ENCODE measurements at regions not wholly inside any gene's neighbourhood (a gene's known extent, or its start where the extent isn't known, plus 50 kb on each side); places are given as distances from the start of the nearest gene placed in this dataset.
A peak's percentile ranks its signal among the peaks of the same experiment; 100 is the strongest.
"Not testable (repeated sequence)": the region's sequence is repeated elsewhere in the genome, so short reads cannot be mapped to it uniquely, and the experiment has no call there.

DNA sequence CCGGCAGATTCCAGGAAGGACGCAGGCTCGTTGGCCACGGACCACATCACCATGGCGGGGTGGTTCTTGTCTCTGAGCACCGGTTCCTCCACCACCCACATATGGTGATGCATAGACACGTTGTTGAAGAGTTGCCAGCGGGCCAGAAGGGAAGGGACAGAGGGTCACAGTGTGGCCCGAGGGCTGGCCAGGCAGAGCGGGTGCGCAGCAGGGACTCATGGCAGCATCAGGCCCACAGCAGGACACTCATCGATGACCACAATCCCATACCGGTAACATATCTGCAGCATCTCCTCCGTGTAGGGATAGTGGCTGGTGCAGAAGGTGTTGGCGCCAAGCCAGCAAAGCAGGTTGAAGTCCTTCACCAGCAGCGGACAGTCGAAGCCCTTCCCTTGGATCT is 469.2 kb upstream of the FAM174A start:
- DNase-seq (ENCODE audit: low read depth in 3 of 3, low spot score in 2 of 3) = not testable (repeated sequence)

DNA sequence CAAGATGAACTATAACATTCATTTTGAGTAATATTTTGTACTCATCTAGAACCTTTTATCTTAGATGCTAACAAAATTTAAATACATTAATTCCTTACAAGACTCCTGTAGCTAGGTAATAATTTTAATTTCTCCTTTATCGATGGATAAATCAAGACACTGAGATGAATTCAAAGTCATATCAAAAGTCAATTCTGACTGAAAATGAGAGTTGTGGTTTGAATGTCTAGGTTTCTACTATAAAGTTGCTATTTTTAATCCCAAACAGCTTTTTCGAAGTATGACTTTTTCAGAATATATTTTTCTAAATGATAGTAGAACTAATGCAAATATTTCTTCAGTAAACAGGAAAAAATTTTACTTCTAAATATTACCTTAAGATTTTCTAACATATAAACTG is 491.7 kb upstream of the FAM174A start:
- no peak for DNase-seq (ENCODE audit: low read depth in 3 of 3, low spot score in 2 of 3)

DNA sequence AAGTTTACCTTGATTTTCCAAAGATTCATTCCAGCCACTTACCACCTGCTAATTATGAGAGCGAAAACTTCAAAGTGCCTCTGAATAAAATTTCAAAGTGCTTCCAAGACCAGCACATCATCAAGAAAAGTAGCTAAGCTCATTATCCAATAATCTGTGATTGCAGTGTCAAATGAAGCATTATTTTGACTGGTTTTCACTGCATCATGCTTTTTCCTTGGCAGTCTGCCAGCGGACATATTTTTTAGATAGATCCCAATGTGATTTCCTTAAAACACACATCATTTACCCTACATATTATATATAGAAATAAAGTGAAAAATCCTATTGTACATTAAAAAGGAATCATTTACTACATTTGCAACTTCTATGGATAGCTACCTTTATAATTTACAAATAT is 508.6 kb upstream of the FAM174A start:
- no peak for DNase-seq (ENCODE audit: low read depth in 3 of 3, low spot score in 2 of 3)

DNA sequence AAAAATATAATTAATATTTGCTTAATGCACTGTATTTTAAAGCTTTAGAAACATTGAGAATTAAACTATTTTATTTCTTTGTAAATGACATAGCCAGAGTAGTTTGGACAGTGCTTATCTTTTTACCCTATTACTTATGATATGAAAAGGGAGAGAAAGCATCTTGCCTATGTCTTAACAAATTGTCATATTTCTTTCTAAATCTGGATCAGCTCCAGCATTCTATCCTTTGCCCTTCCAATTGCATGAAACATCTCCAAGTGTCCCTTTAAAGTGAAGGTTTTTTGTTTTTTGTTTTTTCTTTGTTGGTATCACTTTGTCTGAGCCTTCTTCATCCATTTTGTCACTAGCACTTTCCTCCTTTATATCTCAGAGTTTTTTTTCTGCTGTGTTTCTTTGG is 511.6 kb upstream of the FAM174A start:
- DNase-seq (ENCODE audit: low read depth in 3 of 3, low spot score in 2 of 3) = no peak

DNA sequence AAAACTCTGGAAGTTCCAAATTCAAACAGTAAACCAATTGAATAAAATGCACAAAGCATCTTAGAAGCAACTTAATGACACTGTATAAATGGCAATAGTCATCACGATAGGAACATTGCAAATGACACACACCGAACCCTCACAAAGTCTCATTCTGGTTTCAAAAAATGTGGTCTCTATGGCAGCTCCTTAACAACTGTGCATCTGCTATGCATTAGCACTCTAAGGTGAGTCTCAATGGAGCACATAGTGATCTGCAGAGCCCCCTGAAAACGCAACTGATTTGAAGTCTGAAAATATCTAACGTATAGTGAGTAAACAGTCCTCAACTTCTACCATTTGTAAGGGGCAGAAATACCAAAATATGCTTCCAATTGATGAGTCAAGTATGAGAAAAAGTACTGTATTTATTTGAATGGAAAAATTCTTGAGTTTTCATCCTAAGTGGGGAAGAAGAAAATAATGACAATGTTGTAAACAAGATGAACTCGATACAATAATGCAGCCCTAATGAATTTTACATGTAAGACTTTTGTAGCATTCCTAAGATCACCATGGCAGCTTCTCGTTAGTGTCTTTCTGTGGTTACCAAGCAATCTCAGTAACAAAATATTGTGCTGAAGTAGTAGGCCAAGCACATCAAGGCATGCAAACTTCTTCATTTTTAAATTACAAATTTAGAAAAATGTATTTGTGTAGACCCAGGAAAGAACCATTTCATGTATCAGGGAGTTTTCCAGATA is 517.5 kb upstream of the FAM174A start:
- no peak for DNase-seq (ENCODE audit: low read depth in 3 of 3, low spot score in 2 of 3)

DNA sequence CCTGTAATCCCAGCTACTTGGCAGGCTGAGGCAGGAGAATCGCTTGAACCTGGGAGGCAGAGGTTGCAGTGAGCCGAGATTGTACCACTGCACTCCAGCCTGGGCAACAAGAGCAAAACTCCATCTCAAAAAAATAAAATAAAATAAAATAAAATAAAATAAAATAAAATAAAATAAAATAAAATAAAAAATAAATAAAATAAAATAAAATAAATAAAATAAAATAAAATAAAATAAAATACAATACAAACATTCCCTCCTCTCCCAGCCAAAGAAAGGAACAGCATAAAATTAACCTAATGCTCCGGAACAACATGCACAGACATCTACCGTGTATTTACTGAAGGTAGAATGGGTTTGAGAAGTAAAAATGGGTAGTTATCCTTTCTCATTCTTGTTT is 521.9 kb upstream of the FAM174A start:
- not testable (repeated sequence) for DNase-seq (ENCODE audit: low read depth in 3 of 3, low spot score in 2 of 3)

DNA sequence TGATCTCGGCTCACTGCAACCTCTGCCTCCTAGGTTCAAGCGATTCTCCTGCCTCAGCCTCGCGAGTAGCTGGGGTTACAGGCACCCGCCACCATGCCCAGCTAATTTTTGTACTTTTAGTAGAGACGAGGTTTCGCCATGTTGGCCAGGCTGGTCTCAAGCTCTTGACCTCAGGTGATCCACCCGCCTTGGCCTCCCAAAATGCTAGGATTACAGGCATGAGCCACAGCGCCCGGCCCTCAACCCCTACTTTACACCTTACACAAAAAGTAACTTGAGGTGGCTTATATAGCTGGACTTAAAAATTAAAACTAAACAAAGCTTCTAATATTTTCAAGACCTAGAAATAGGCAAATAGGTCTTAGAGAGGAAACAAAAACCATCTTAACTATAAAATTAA is 524.0 kb upstream of the FAM174A start:
- DNase-seq (ENCODE audit: low read depth in 3 of 3, low spot score in 2 of 3) = not testable (repeated sequence)

DNA sequence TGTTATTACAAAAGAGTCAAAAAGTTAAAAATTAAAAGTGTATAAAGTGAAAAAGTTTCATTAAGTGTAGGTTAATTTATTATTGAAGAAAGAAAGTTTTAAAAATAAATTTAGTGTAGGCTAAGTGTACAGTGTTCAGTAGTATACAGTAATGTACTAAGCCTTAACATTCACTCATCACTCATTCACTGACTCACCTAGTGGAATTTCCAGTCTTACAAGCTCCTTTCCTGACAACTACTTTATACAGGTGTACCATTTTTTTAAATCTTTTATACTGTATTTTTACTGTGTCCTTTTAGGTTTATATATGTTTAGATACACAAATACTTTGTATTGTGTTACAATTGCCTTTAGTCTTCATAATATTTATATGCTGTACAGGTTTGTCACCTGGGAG is 530.2 kb upstream of the FAM174A start:
- no peak for DNase-seq (ENCODE audit: low read depth in 3 of 3, low spot score in 2 of 3)

DNA sequence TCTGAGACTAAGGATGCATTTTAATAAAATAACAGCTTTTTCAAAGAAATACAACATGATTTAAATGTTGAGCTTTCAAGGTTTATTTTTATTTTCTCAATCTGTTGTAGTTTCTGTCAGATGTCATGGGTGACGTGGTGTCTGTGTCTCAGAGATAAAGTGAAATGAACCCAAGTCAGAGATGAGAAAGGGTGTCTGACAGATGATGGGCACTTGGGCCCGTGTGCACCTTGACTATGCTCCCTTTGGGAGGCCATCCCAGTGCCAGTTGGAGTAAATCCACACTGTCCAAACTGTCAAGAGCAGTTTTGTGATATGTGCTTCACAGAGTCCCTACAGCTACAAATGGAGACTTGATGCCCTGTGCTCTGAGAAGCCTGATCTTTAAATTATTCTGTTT is 536.9 kb upstream of the FAM174A start:
- no peak for DNase-seq (ENCODE audit: low read depth in 3 of 3, low spot score in 2 of 3)

DNA sequence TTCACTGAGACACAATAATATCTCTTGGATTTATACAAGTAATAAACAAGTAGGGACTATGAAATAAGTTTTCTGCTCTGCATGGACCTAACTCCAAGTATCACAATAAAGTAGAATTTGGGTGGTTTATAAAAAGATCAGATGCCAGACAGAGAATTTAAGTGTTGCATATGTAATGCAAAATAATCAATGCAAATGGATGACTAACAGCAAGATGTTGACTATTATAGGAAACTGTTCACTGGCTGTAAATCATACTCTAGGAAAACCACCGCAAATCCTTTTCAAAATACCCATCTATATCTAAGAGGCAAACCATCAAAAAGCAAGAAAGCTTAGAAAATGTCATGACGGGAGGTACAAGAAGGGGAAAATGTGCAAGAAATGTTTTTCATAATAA is 539.8 kb upstream of the FAM174A start:
- no peak for DNase-seq (ENCODE audit: low read depth in 3 of 3, low spot score in 2 of 3)

DNA sequence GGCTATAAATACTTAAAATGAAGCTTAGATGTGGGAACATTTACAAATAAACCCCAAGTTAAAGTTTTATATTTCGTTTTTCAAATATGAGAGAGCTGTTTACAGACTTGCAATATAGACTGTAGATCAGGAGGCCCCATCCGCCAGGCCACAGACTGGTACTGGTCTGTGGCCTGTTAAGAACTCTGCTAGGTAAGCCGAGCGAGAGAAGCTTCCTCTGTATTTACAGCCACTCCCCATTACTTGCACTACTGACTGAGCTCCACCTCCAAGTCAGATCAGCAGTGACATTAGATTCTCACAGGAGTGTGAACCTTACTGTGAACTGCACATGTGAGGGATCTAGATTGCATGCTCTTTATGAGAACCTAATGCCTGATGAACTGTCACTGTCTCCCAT is 561.4 kb upstream of the FAM174A start:
- DNase-seq (ENCODE audit: low read depth in 3 of 3, low spot score in 2 of 3) = no peak

DNA sequence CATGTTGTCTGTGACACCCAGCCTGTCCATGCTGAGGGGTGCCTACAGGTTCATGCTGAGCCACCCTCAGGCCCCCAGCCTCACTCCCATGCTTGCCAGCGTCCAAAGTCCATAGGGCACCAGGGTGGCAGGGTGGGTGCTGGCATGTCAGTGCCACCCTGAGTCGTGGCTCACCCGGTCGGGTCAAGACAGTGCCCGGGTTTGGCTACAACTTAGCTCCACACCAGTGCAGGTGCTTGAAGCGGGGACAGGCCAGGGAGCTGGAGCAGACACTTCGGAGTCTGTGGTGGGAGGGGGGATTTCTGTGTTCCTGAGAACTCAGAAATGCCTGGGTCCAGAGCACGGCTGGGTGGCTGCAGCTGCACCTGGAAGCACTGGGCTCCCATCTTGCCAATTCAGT is 579.2 kb upstream of the FAM174A start:
- DNase-seq (ENCODE audit: low read depth in 3 of 3, low spot score in 2 of 3) = no peak

DNA sequence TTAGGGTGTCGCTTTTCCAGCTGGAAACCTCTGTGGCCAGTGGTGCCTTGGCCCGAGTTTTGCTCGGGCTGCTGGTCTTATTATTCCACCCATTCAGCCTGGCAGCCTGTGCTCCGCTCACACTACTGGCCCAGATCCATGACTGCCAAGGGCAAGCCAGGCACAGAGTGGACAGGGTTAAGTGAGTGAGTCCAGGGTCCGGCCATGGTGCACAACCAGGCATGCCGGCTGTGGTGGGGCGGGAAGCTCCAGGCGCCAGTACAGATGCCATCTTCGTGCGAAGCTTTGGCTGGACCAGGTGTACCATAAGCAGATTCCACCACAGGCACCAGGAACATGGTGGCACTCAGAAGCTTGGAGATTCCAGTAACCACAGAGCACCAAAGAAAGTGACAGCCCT is 580.2 kb upstream of the FAM174A start:
- no peak for DNase-seq (ENCODE audit: low read depth in 3 of 3, low spot score in 2 of 3)

DNA sequence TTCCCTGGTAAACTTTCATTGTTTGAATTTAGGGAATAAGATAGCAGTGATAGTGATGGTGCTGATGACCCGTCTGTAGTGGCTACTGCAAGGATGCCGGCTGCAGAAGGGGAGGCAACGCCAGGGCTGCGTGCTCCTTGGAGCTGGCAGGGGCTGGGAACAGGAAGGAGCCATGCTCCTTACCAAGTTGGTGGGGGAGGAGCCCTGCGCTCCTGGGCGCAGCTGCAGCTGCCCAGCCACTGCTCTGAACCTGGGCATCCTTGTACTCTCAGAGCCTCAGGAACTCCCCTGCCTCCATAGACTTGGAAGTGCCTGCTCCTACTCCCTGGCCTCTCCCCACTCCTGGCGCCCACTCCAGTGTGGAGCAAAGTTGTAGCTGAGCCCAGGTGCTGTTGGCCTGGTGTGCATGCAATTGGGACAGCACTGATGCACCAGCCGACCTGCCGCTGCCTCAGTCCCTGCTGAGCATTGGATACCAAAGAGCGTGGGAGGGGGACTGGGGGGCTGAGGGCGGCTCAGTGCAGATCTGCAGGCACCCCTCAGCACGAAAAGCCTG is 585.1 kb upstream of the FAM174A start:
- no peak for DNase-seq (ENCODE audit: low read depth in 3 of 3, low spot score in 2 of 3)

DNA sequence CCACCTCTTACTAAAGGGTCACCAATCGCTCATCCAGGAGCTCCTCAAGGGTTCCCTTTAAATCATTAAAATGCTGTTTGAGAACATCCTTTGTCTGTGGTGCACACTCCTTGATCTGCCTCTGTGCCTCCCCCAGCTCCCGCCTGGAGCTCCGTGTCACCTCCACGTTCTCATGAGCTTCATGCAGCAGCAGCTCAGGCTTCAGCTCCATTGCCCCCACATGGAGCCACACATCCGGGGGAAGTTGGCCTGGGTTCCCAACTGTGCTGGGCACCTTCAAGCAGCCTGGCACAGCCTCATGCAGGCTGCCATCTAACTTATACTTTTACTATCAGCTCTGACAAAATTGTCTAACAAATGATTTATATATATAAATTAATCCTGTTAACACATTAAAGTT is 585.8 kb upstream of the FAM174A start:
- no peak for DNase-seq (ENCODE audit: low read depth in 3 of 3, low spot score in 2 of 3)

DNA sequence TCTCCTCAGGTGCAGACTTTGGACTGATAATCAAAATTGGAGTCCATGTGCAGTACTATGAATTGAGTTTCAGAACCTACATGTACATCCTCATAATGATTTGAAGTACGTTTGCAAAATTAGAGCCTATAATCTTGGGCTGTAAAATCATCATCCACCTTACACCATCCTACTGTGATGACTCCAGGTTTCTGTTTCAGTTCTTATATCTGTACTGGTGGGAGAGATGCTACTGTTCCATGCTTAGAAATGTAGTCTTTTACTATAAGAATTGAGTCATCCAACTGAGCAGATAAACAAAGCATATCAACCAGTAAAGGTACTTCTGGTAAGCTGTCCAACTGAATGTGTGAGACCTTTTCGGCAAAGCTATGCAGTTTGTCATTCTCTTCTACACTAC is 586.3 kb upstream of the FAM174A start:
- no peak for DNase-seq (ENCODE audit: low read depth in 3 of 3, low spot score in 2 of 3)

DNA sequence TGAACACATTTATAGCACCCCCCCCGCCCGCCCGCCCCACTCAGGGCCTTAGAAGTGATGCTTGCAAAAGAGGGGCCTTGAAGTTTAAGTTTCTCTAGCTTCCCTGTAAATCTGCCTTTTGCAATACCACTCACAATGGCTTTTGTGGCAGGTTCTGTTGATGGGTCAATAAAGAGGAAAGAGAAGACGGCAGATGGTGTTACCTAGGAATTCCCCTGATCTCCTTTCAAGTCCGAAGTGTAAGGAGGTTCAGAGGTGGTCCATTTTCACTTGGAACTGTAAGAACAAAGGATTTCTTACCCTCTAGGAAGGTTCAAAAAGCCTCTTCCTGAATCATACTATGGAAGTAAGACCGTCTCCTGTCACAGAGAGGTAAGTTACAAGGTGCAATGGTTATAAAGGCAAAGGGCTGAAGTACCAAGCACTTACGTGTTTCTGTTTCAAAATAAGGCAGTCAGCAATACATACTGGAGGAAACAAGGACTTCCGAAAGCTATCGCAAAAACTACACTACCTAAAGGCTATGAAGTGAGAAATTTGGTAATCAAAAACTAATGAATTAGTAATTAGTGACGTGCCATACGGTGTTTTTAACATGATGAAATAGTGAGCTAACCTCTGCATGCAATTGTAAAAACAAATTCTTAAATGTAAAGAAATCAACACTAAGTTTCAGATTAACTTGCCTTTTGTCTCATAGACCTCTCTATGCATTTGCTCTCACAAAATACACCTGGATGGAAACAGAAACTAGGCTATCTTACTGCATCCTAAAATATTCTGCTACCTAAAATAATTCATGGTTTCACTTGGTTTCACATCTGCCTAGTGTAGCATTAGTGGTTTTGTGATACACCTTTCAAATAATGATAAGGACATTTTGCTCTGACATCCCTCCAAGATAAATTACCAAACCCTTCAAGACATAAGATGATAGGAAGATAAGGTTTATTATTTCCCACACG is 589.4 kb upstream of the FAM174A start:
- DNase-seq (ENCODE audit: low read depth in 3 of 3, low spot score in 2 of 3) = peak in 1 of 3 donors; percentile 1

DNA sequence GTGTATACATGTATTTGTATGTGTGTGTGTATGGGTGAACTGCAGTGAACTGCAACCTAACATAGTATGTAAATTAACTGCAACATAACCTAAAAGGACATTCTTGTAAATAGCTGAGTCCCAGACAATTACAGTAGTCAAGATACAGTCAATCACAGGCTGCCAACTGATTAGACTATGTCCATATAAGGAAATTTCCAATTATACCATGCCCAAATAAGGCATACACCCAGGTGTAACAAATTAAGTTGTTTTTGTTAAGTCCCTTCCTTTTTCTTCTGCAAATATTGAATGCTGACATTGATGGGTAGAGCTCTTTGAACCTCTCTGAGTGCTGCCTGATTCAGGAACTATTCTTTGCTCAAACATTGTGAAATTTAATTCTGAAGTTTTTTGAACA is 594.6 kb upstream of the FAM174A start:
- no peak for DNase-seq (ENCODE audit: low read depth in 3 of 3, low spot score in 2 of 3)

DNA sequence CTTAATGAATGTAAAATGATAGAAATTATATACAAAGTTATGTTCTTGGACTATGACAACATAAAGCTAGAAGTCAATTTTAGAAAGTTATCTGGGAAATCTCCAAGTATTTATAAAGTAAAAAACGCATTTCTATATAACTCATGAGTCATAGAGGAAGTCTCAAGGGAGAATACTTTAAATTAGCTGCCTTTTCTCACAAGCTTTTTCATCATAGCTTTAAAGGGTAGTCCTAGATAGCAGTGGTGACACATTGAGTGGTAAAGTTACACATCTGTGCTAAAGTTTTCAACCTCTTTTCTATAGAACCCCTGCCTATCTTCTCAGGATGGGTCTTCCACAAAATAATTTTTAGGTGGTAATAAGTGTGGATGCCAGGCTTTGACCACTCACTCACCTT is 598.3 kb upstream of the FAM174A start:
- no peak for DNase-seq (ENCODE audit: low read depth in 3 of 3, low spot score in 2 of 3)

DNA sequence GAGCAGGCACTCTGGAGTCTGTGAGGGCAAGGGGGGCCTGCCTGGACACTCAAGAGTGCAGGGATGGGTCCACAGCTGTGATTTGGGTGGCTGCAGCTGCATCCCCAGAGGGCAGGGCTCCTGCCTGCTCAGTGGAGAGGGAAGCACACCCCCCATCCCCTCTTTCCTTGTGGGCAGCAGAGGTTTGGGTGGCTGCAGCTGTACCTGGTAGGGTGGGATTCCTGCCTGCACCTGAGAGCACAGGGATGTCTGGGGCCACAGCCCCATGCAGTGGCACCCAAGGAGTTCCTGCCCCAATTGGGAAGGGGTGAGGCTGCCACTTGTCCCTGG is 605.4 kb upstream of the FAM174A start:
- DNase-seq (ENCODE audit: low read depth in 3 of 3, low spot score in 2 of 3) = no peak

DNA sequence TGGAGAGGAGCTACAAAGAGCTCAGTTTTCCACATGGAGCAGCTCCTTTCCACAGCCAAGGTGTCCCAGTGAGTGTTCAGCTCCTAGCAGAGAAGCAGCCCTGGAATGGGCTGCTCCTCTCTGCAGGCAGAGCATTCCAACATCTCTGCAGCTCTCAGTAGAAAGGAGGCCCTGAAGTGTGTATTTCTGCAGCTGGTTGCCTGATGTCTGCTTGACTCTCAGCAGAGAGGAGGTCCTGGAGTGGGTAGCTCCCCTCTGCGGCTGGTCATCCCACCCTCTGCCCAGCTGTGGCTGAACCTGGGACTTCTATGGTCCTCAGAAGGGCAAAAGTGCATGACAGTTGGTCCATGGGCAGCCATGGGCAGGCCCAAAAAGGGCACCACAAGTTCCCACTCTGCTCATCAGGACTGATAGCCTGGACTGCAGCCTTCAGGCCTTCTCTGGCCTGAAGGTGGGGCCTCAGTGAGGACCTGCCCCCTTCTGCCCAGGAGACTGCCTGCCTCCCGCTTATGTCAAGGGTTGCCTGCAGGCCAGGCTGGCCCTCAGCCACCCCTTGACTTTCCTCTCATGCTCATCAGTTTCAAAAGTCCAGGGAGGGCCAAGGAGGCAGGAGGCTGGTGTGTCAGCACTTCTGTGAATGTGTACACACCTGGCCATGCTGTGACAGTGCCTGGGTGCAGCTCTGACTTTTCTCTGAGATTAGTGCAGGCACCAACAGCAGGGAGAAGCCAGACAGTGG is 605.9 kb upstream of the FAM174A start:
- DNase-seq (ENCODE audit: low read depth in 3 of 3, low spot score in 2 of 3) = no peak
